Activated CD4-positive, alpha-beta memory T cell treated with anti-CD3 and anti-CD28 coated beads for 36 hours (primary cell): ENCODE measurements at regions not wholly inside any gene's neighbourhood (a gene's known extent, or its start where the extent isn't known, plus 50 kb on each side); places are given as distances from the start of the nearest gene placed in this dataset.
"Not testable (repeated sequence)": the region's sequence is repeated elsewhere in the genome, so short reads cannot be mapped to it uniquely, and the experiment has no call there.

Experiments
- CTCF ChIA-PET: fragments of 350-600 bp; sonication (Branson Sonifier 250); formaldehyde crosslinking; loops from one replicate; lab custom pipeline; 2021; ENCODE audit warnings: antibody characterized with exemption, inconsistent platforms; lab: Charles Lee
- POLR2A ChIA-PET: fragments of 350-600 bp; sonication (Branson Sonifier 250); formaldehyde crosslinking; loops from one replicate; lab custom pipeline; 2021; ENCODE audit warnings: antibody characterized with exemption; lab: Charles Lee
- DNase-seq: peaks from one replicate; pipeline ENCODE4 v3.0.0-alpha.2; 2020
- H3K27ac Mint-ChIP-seq: one replicate; pipeline ENCODE4 v1.8.0; 2021; ENCODE audit warnings: mixed read lengths
- H3K27me3 Mint-ChIP-seq: one replicate; pipeline ENCODE4 v1.8.0; 2021; ENCODE audit warnings: mixed read lengths
- H3K36me3 Mint-ChIP-seq: one replicate; pipeline ENCODE4 v1.8.0; 2021; ENCODE audit warnings: mixed read lengths
- H3K4me1 Mint-ChIP-seq: one replicate; pipeline ENCODE4 v1.8.0; 2021; ENCODE audit warnings: low read depth, mixed read lengths
- H3K4me3 Mint-ChIP-seq: one replicate; pipeline ENCODE4 v1.8.0; 2021; ENCODE audit warnings: mild to moderate bottlenecking, mixed read lengths
- H3K9me3 Mint-ChIP-seq: one replicate; pipeline ENCODE4 v1.8.0; 2021; ENCODE audit warnings: mixed read lengths
- intact Hi-C: fragments of 100-400 bp; cut with micrococcal nuclease; formaldehyde crosslinking; loops from one replicate; pipeline ENCODE4 v1.15.1; 2023

GRCh38 chr10:9561821-9562505 is 1455.7 kb upstream of the CELF2 start:
- no peaks in the 10 kb centered on the region for H3K36me3 Mint-ChIP-seq
- intact Hi-C loops = no loop called here
- no peaks in the 10 kb centered on the region for H3K9me3 Mint-ChIP-seq
- no peaks in the 10 kb centered on the region for H3K4me1 Mint-ChIP-seq
- ChIA-PET CTCF (no interaction called here), POLR2A (no interaction called here)
- no peak overlapping the region for H3K27ac Mint-ChIP-seq
- H3K4me3 Mint-ChIP-seq = no peak overlapping the region
- H3K27me3 Mint-ChIP-seq = no peaks in the 10 kb centered on the region
- no peak for DNase-seq

- POLR2A ChIA-PET = no interaction called here
- intact Hi-C loops = no loop called here
- CTCF ChIA-PET = no interaction called here
- H3K4me3 Mint-ChIP-seq = no peak overlapping the region
- H3K36me3 Mint-ChIP-seq = no peaks in the 10 kb centered on the region
- no peak overlapping the region for H3K27ac Mint-ChIP-seq
- DNase-seq = no peak
- H3K9me3 Mint-ChIP-seq = no peaks in the 10 kb centered on the region
- peaks cover 4% of the 10 kb centered on the region for H3K27me3 Mint-ChIP-seq
- H3K4me1 Mint-ChIP-seq = no peaks in the 10 kb centered on the region
These were observed 1439.9 kb upstream of the CELF2 start for GRCh38 chr10:9577746-9578145.

DNA sequence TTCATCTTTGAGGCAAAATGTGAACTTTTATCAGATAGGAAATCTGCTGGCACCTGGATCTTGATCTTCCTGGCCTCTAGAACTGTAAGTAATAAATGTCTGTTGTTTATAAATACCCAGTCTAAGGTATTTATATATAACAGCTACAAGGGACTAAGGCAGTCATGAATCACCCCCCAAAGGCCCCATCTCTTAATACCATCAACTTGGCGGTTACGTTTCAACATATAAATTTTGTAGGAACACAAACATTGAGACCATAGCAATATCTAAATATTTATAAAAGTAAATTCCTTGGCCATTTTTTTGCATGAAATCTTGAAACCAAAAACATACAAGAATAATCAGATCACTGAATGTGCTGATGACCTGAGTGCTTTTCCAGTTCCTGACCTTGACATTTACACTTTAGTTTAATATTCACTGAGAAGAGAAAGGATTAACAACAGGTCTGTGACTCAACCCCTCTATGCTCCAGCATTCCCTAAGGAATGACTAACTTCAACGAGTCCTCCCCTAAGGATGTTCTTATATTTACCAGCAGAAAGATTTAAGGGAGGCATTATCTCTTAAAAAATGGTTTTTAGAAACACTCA is 1438.5 kb upstream of the CELF2 start:
- Mint-ChIP-seq H3K4me3 (no peak overlapping the region), H3K36me3 (no peaks in the 10 kb centered on the region), H3K9me3 (no peaks in the 10 kb centered on the region), H3K27me3 (no peaks in the 10 kb centered on the region), H3K4me1 (no peaks in the 10 kb centered on the region), H3K27ac (no peak overlapping the region)
- ChIA-PET CTCF (no interaction called here), POLR2A (no interaction called here)
- no peak for DNase-seq
- intact Hi-C loops = no loop called here

- POLR2A ChIA-PET, H3K9me3 Mint-ChIP-seq, H3K27me3 Mint-ChIP-seq, intact Hi-C loops, CTCF ChIA-PET, H3K4me1 Mint-ChIP-seq, H3K27ac Mint-ChIP-seq, DNase-seq, H3K36me3 Mint-ChIP-seq, H3K4me3 Mint-ChIP-seq: not testable (repeated sequence)
These were observed 1434.9 kb upstream of the CELF2 start for GRCh38 chr10:9582803-9583202.

GRCh38 chr10:9596368-9596920 is 1421.2 kb upstream of the CELF2 start:
- DNase-seq = no peak
- intact Hi-C loops = no loop called here
- H3K9me3 Mint-ChIP-seq = no peaks in the 10 kb centered on the region
- CTCF ChIA-PET = no interaction called here
- H3K27me3 Mint-ChIP-seq = peaks cover 5% of the 10 kb centered on the region
- POLR2A ChIA-PET = no interaction called here
- H3K4me3 Mint-ChIP-seq = no peak overlapping the region
- H3K4me1 Mint-ChIP-seq = no peaks in the 10 kb centered on the region
- H3K27ac Mint-ChIP-seq = no peak overlapping the region
- no peaks in the 10 kb centered on the region for H3K36me3 Mint-ChIP-seq

- no peak overlapping the region for H3K27ac Mint-ChIP-seq
- no peaks in the 10 kb centered on the region for H3K36me3 Mint-ChIP-seq
- no peaks in the 10 kb centered on the region for H3K9me3 Mint-ChIP-seq
- ChIA-PET POLR2A (no interaction called here), CTCF (no interaction called here)
- H3K4me1 Mint-ChIP-seq = no peaks in the 10 kb centered on the region
- no peak overlapping the region for H3K4me3 Mint-ChIP-seq
- intact Hi-C loops = no loop called here
- DNase-seq = no peak
- peaks cover 5% of the 10 kb centered on the region for H3K27me3 Mint-ChIP-seq
These were observed 1414.7 kb upstream of the CELF2 start for GRCh38 chr10:9602998-9603397.

- Mint-ChIP-seq H3K4me3 (no peak overlapping the region), H3K27me3 (peaks cover 2% of the 10 kb centered on the region), H3K27ac (no peak overlapping the region), H3K4me1 (no peaks in the 10 kb centered on the region), H3K36me3 (no peaks in the 10 kb centered on the region), H3K9me3 (no peaks in the 10 kb centered on the region)
- ChIA-PET CTCF (no interaction called here), POLR2A (no interaction called here)
- intact Hi-C loops = no loop called here
- DNase-seq = no peak
These were observed 1413.7 kb upstream of the CELF2 start for GRCh38 chr10:9603972-9604371.

- no peaks in the 10 kb centered on the region for H3K4me1 Mint-ChIP-seq
- intact Hi-C loops = no loop called here
- H3K36me3 Mint-ChIP-seq = no peaks in the 10 kb centered on the region
- H3K9me3 Mint-ChIP-seq = no peaks in the 10 kb centered on the region
- ChIA-PET POLR2A (no interaction called here), CTCF (no interaction called here)
- peaks cover 2% of the 10 kb centered on the region for H3K27me3 Mint-ChIP-seq
- no peak for DNase-seq
- H3K27ac Mint-ChIP-seq = no peak overlapping the region
- H3K4me3 Mint-ChIP-seq = no peak overlapping the region
These were observed 1412.4 kb upstream of the CELF2 start for GRCh38 chr10:9605231-9605630.

DNA sequence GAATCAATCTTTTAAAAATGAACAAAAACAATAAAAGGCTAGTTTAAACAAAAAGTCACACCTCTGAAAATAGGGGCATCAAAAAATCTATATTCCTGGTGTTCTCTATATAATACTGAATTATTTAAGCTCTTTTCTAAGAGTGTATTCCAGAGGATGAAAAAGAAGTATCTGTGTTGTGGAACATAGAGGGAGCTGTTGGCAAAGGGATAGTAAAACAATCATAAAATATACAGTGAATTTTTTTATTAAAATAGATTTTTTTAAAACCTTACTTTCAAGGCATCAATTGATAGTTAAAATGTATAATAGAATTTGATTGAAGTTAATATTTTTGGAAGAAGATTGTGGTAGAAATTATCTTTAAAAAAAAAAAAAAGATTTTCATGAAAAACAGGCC is 1409.1 kb upstream of the CELF2 start:
- intact Hi-C loops = no loop called here
- ChIA-PET POLR2A (no interaction called here), CTCF (interaction anchor here (0.7 kb wide), 1 partner anchor 335 kb away, joined by 3 read pairs; no protein-coding TSS in a partner anchor)
- no peaks in the 10 kb centered on the region for H3K9me3 Mint-ChIP-seq
- no peak overlapping the region for H3K4me3 Mint-ChIP-seq
- H3K36me3 Mint-ChIP-seq = no peaks in the 10 kb centered on the region
- DNase-seq = no peak
- H3K4me1 Mint-ChIP-seq = no peaks in the 10 kb centered on the region
- H3K27ac Mint-ChIP-seq = no peak overlapping the region
- H3K27me3 Mint-ChIP-seq = peaks cover 2% of the 10 kb centered on the region

DNA sequence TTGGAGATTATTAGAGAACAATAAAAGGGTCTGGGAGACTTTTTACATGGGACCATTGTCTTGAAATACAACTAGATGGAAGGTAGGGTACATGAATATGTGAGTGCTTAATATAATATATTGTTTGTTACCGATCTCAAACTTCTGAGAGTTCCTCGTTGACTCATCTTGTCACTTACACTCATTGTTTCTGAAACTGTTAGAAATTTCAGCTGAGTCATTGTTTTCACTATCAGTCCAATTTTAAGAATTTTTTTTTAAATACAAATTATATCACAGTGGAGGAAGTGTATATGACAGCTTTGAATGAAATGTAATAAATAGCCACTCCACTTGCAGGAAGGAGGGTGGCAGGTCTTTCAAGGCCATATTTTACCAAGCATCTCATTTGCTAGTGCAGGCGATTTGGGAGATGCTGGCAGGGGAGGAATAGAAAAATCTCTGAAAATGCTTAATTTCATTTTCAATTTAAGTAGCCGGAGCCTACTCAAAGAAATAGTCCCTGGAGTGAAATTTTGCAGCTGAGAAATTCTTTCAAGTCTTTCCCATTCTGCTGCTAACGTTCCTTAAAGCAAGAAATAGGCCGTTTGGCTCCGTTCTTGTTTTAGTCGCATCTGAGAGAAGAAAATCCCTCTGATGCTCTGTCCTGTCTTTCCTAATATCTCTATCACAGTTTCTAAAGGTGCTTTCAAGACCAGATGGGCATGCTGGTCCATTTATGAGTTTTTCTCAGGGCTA is 1404.2 kb upstream of the CELF2 start:
- POLR2A ChIA-PET = no interaction called here
- H3K27me3 Mint-ChIP-seq = peaks cover 4% of the 10 kb centered on the region
- no peak overlapping the region for H3K27ac Mint-ChIP-seq
- intact Hi-C loops = no loop called here
- no peaks in the 10 kb centered on the region for H3K4me1 Mint-ChIP-seq
- CTCF ChIA-PET = no interaction called here
- no peaks in the 10 kb centered on the region for H3K9me3 Mint-ChIP-seq
- H3K36me3 Mint-ChIP-seq = peaks cover 1% of the 10 kb centered on the region
- H3K4me3 Mint-ChIP-seq = no peak overlapping the region
- no peak for DNase-seq

- intact Hi-C loops = no loop called here
- peaks cover 3% of the 10 kb centered on the region for H3K36me3 Mint-ChIP-seq
- CTCF ChIA-PET = no interaction called here
- POLR2A ChIA-PET = no interaction called here
- no peak for DNase-seq
- peaks cover 4% of the 10 kb centered on the region for H3K27me3 Mint-ChIP-seq
- no peak overlapping the region for H3K4me3 Mint-ChIP-seq
- H3K27ac Mint-ChIP-seq = no peak overlapping the region
- H3K4me1 Mint-ChIP-seq = no peaks in the 10 kb centered on the region
- H3K9me3 Mint-ChIP-seq = peaks cover 4% of the 10 kb centered on the region
These were observed 1402.5 kb upstream of the CELF2 start for GRCh38 chr10:9615189-9615588.

DNA sequence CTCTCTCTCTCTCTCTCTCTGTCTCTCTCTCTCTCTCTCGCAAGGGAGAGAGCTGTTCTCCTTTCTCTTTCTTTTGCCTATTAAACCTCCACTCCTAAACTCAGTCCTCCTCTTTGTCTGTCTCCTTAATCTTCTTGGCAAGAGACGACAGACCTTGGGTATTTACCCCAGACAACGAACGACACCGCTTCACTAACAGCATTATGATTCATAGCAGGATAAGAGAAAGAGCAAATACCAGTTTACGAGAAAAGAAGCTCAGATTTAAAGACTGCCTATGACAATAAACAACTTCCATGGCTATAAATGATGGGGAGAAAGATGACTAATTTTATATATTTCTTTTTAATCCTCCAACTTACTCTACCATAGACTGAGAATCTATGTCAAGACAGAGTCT is 1396.5 kb upstream of the CELF2 start:
- intact Hi-C loops = no loop called here
- ChIA-PET CTCF (no interaction called here), POLR2A (no interaction called here)
- H3K27me3 Mint-ChIP-seq = peaks cover 2% of the 10 kb centered on the region
- H3K9me3 Mint-ChIP-seq = peaks cover 4% of the 10 kb centered on the region
- no peak for DNase-seq
- no peak overlapping the region for H3K4me3 Mint-ChIP-seq
- peaks cover 2% of the 10 kb centered on the region for H3K36me3 Mint-ChIP-seq
- H3K4me1 Mint-ChIP-seq = no peaks in the 10 kb centered on the region
- no peak overlapping the region for H3K27ac Mint-ChIP-seq
